BE2C (cell line): ENCODE measurements at regions not wholly inside any gene's neighbourhood (a gene's known extent, or its start where the extent isn't known, plus 50 kb on each side); places are given as distances from the start of the nearest gene placed in this dataset.
"Not testable (repeated sequence)": the region's sequence is repeated elsewhere in the genome, so short reads cannot be mapped to it uniquely, and the experiment has no call there.

Experiments used
- DNase-seq: peaks from one replicate; pipeline ENCODE4 v3.0.0-alpha.2; 2020
- H3K27me3 ChIP-seq: fragments of 250-450 bp; sonication (Bioruptor Pico); 2 replicates; pipeline ENCODE4 v1.5.1; 2020; ENCODE audit warnings: mild to moderate bottlenecking
- H3K36me3 ChIP-seq: fragments of 250-450 bp; sonication (Bioruptor Pico); 2 replicates; pipeline ENCODE4 v1.5.1; 2020; ENCODE audit warnings: mild to moderate bottlenecking
- H3K4me1 ChIP-seq: fragments of 250-450 bp; sonication (Bioruptor Pico); 2 replicates; pipeline ENCODE4 v1.5.1; 2020
- H3K4me3 ChIP-seq: 2 replicates; pipeline ENCODE4 v1.5.1; 2011; ENCODE audit warnings: low read depth, low read length
- H3K9me3 ChIP-seq: fragments of 250-450 bp; sonication (Bioruptor Pico); 2 replicates; pipeline ENCODE4 v1.5.1; 2020
- CTCF ChIP-seq: IDR thresholded peaks from 2 replicates; pipeline ENCODE4 v1.5.1; 2012; ENCODE audit warnings: mild to moderate bottlenecking, low read depth, low read length

GRCh38 chr7:19557726-19558465, 150.9 kb downstream of the POLR1F start:
- H3K36me3 ChIP-seq, result no peaks in the 10 kb centered on the region
- no peaks in the 10 kb centered on the region for H3K9me3 ChIP-seq
- no peak overlapping the region for H3K4me3 ChIP-seq
- H3K4me1 ChIP-seq, result no peaks in the 10 kb centered on the region
- TF ChIP-seq CTCF, result no peak
- H3K27me3 ChIP-seq, result no peaks in the 10 kb centered on the region
- DNase-seq, result no peak

- TF ChIP-seq CTCF, result no peak
- H3K4me1 ChIP-seq, result no peaks in the 10 kb centered on the region
- no peak overlapping the region for H3K4me3 ChIP-seq
- H3K36me3 ChIP-seq, result no peaks in the 10 kb centered on the region
- DNase-seq, result no peak
- H3K27me3 ChIP-seq, result no peaks in the 10 kb centered on the region
- no peaks in the 10 kb centered on the region for H3K9me3 ChIP-seq
Measured at GRCh38 chr7:19554581-19554980, 154.3 kb downstream of the POLR1F start.

- H3K4me1 ChIP-seq, result no peaks in the 10 kb centered on the region
- no peak for DNase-seq
- H3K4me3 ChIP-seq, result no peak overlapping the region
- H3K27me3 ChIP-seq, result no peaks in the 10 kb centered on the region
- H3K36me3 ChIP-seq, result no peaks in the 10 kb centered on the region
- TF ChIP-seq CTCF, result no peak
- no peaks in the 10 kb centered on the region for H3K9me3 ChIP-seq
Measured at GRCh38 chr7:19552576-19552975, 156.3 kb downstream of the POLR1F start.

- H3K36me3 ChIP-seq, H3K4me1 ChIP-seq, H3K27me3 ChIP-seq, H3K9me3 ChIP-seq, H3K4me3 ChIP-seq, DNase-seq: not testable (repeated sequence)
Measured at GRCh38 chr7:19549246-19549645, 159.6 kb downstream of the POLR1F start.

GRCh38 chr7:19537942-19538401, 170.9 kb downstream of the POLR1F start:
- no peak for DNase-seq
- H3K36me3 ChIP-seq, result no peaks in the 10 kb centered on the region
- H3K9me3 ChIP-seq, result 0 out of 2 replicates have a peak, but pooled peaks cover 3% of the 10 kb centered on the region
- H3K27me3 ChIP-seq, result no peaks in the 10 kb centered on the region
- TF ChIP-seq CTCF, result no peak
- no peak overlapping the region for H3K4me3 ChIP-seq
- H3K4me1 ChIP-seq, result no peaks in the 10 kb centered on the region

- DNase-seq, result no peak
- Histone ChIP-seq H3K9me3 (0 out of 2 replicates have a peak, but pooled peaks cover 3% of the 10 kb centered on the region), H3K27me3 (no peaks in the 10 kb centered on the region), H3K4me1 (no peaks in the 10 kb centered on the region), H3K4me3 (no peak overlapping the region), H3K36me3 (no peaks in the 10 kb centered on the region)
- no peak for TF ChIP-seq CTCF
Measured at GRCh38 chr7:19533266-19533665, 175.6 kb downstream of the POLR1F start.
